ENCODE measurements at regions not wholly inside any gene's neighbourhood (a gene's known extent, or its start where the extent isn't known, plus 50 kb on each side); places are given as distances from the start of the nearest gene placed in this dataset.

GRCh38 chr3:30193625-30194044, 412.8 kb upstream of the TGFBR2 start:
- TF ChIP-seq, protein P1, sequence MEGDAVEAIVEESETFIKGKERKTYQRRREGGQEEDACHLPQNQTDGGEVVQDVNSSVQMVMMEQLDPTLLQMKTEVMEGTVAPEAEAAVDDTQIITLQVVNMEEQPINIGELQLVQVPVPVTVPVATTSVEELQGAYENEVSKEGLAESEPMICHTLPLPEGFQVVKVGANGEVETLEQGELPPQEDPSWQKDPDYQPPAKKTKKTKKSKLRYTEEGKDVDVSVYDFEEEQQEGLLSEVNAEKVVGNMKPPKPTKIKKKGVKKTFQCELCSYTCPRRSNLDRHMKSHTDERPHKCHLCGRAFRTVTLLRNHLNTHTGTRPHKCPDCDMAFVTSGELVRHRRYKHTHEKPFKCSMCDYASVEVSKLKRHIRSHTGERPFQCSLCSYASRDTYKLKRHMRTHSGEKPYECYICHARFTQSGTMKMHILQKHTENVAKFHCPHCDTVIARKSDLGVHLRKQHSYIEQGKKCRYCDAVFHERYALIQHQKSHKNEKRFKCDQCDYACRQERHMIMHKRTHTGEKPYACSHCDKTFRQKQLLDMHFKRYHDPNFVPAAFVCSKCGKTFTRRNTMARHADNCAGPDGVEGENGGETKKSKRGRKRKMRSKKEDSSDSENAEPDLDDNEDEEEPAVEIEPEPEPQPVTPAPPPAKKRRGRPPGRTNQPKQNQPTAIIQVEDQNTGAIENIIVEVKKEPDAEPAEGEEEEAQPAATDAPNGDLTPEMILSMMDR (IDR thresholded peaks at IDR 0.05) = no peak
- TF ChIP-seq POLR2A (IDR thresholded peaks at IDR 0.05) = no peak
